ENCODE measurements at regions not wholly inside any gene's neighbourhood (a gene's known extent, or its start where the extent isn't known, plus 50 kb on each side); places are given as distances from the start of the nearest gene placed in this dataset.

DNA sequence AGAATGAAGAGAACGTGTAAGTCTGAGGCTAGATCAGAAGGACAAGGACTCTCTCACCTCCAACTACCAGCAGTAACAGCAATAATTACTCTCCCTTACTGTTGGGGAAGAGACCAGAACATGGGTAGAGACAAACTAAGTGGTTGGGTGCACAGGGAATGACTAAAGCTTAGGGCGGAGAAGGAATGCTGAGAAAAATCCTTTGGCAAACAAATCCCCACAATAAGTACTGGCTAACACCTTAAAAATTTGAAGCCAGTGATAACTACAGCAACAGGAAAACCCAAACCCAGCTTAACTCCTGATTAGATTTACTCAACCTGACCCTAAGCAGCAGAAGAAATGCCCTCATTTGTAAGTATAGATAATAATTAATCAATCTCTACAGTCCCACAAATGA, 759.0 kb downstream of the AACS start (continued):
- TF ChIP-seq CHD7 (IDR thresholded peaks at IDR 0.05; ENCODE audit: insufficient replicate concordance, low read length): no peak
- no peak for TF ChIP-seq HDAC2 (IDR thresholded peaks at IDR 0.05; ENCODE audit: borderline replicate concordance in 1 of 2, low read depth in 2 of 2, low read length in 2 of 2)
- no peak for TF ChIP-seq NANOG (IDR thresholded peaks at IDR 0.05; ENCODE audit: insufficient read depth, low read depth, low read length, poor library complexity, severe bottlenecking)
- TF ChIP-seq SIN3A (conservative IDR thresholded peaks at IDR 0.05 in 1 of 2, IDR thresholded peaks at IDR 0.05 in 1 of 2; ENCODE audit: low read depth in 1 of 2, low read length in 2 of 2): no peak
- TF ChIP-seq KDM4A (IDR thresholded peaks at IDR 0.05; ENCODE audit: low read depth, low read length, severe bottlenecking): no peak
- no peak for TF ChIP-seq BACH1 (IDR thresholded peaks at IDR 0.05; ENCODE audit: low read length)
- TF ChIP-seq RAD21 (IDR thresholded peaks at IDR 0.05 in 1 of 2, conservative IDR thresholded peaks at IDR 0.05 in 1 of 2; ENCODE audit: low read depth in 2 of 2, low read length in 2 of 2): no peak
